ENCODE measurements at regions not wholly inside any gene's neighbourhood (a gene's known extent, or its start where the extent isn't known, plus 50 kb on each side); places are given as distances from the start of the nearest gene placed in this dataset.

DNA sequence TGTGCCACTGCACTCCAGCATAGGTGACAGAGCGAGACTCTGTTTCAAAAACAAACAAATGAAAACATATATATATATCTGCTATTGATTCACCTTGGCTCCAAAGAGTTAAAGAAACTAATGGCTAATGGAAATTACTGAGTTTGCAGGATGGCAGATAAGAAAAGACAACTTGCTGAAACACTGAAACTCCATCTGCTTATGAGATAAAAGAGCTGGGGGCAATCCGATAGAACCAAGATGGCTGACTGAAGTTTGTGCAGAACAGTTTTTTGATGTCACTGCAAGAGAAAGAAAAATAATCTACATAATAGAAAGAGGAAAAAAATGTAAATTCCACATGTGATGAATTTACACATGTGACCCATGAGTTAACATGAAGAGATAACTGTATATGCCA, 88.2 kb downstream of the LRATD1 start:
- H3K27me3 ChIP-seq (ENCODE audit: control insufficient read depth, insufficient read depth, low read length) = no peaks in the 10 kb centered on the region
- H3K4me2 ChIP-seq (ENCODE audit: low read length) = no peak overlapping the region
- no peaks in the 10 kb centered on the region for H3K4me1 ChIP-seq (ENCODE audit: control insufficient read depth, insufficient read depth, low read length)
- H3K4me3 ChIP-seq (ENCODE audit: low read length) = no peak overlapping the region
- H3K9ac ChIP-seq (ENCODE audit: low read depth, low read length) = no peak overlapping the region
- H3K36me3 ChIP-seq (ENCODE audit: insufficient read depth, low read length) = no peaks in the 10 kb centered on the region
- H3K9me3 ChIP-seq (replicated peaks; ENCODE audit: low read length) = no peaks in the 10 kb centered on the region

DNA sequence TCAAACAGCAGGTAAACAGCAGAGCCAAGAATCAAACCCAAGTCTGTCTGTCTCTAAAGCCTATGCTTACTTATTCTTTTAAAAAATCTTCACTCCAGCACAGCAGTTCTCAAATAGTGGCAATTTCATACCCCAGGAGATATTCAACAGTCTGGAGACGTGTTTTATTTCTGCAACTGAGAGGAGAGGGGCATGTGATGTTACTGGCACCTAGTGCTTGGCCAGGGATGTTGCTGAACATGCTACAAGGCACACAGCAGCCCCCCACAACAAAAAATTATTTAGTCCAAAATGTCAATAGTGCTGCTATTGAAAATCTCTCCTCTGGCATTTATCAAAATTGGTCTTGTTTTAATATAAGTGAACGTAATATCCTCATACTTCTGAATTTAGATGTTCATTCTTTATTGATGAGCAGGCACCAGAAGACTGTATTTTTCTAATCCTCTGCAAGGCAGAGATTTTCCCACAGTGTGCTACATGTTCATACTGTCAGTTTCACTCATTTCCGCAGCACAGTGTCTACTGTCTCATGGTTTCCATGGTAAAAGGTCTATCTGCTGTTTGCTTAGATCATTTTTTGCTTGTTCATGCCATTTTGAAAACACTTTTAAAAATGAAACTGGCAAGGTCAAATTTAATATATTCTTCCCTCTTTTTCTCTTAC, 90.5 kb downstream of the LRATD1 start:
- Histone ChIP-seq H3K36me3 (ENCODE audit: insufficient read depth, low read length) (no peaks in the 10 kb centered on the region), H3K9me3 (replicated peaks; ENCODE audit: low read length) (no peaks in the 10 kb centered on the region), H3K4me3 (ENCODE audit: low read length) (no peak overlapping the region), H3K4me2 (ENCODE audit: low read length) (no peak overlapping the region), H3K4me1 (ENCODE audit: control insufficient read depth, insufficient read depth, low read length) (no peaks in the 10 kb centered on the region), H3K27me3 (ENCODE audit: control insufficient read depth, insufficient read depth, low read length) (no peaks in the 10 kb centered on the region), H3K9ac (ENCODE audit: low read depth, low read length) (no peak overlapping the region)

DNA sequence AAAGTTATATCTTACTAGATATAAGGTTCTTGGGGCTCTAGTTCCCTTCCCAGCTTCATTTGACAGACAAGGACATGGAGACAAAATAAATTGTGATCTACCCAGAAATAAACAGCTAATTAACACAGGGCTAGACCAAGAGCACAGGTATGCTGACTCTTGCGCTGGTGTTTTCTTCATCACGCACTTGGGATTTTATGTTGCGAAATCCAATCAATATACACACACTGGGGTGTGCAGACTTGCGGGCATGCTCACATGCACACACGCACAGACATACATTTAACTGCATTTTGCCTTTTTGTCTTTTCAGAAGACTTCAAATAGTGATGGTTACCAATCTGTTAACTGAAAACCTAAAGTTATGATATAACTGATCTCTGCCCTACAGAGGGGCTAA, 91.2 kb downstream of the LRATD1 start:
- H3K27me3 ChIP-seq (ENCODE audit: control insufficient read depth, insufficient read depth, low read length) = no peaks in the 10 kb centered on the region
- H3K4me3 ChIP-seq (ENCODE audit: low read length) = no peak overlapping the region
- no peaks in the 10 kb centered on the region for H3K36me3 ChIP-seq (ENCODE audit: insufficient read depth, low read length)
- no peak overlapping the region for H3K4me2 ChIP-seq (ENCODE audit: low read length)
- no peaks in the 10 kb centered on the region for H3K4me1 ChIP-seq (ENCODE audit: control insufficient read depth, insufficient read depth, low read length)
- H3K9me3 ChIP-seq (replicated peaks; ENCODE audit: low read length) = no peaks in the 10 kb centered on the region
- H3K9ac ChIP-seq (ENCODE audit: low read depth, low read length) = no peak overlapping the region

DNA sequence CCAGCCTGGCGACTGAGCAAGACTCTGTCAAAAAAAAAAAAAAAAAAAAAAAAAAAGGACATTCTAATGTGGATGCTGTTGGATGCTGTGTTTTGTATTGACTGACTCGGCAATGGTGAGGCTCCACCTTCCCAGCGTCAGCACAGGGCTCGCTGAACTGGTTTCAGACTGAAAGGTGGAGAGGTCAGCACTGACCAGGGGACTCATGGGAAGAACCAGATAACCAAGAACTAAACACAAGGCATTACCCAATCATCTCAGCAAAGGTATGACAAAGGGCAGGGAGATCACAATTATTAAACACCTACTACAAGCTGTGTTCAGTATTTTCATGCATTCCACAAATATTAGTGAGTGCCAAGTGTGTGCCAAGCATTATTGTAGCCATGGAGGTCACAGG, 103.2 kb downstream of the LRATD1 start:
- H3K9me3 ChIP-seq (replicated peaks; ENCODE audit: low read length) = no peaks in the 10 kb centered on the region
- no peaks in the 10 kb centered on the region for H3K27me3 ChIP-seq (ENCODE audit: control insufficient read depth, insufficient read depth, low read length)
- H3K4me3 ChIP-seq (ENCODE audit: low read length) = no peak overlapping the region
- no peaks in the 10 kb centered on the region for H3K36me3 ChIP-seq (ENCODE audit: insufficient read depth, low read length)
- H3K4me1 ChIP-seq (ENCODE audit: control insufficient read depth, insufficient read depth, low read length) = no peaks in the 10 kb centered on the region
- no peak overlapping the region for H3K4me2 ChIP-seq (ENCODE audit: low read length)
- H3K9ac ChIP-seq (ENCODE audit: low read depth, low read length) = no peak overlapping the region

DNA sequence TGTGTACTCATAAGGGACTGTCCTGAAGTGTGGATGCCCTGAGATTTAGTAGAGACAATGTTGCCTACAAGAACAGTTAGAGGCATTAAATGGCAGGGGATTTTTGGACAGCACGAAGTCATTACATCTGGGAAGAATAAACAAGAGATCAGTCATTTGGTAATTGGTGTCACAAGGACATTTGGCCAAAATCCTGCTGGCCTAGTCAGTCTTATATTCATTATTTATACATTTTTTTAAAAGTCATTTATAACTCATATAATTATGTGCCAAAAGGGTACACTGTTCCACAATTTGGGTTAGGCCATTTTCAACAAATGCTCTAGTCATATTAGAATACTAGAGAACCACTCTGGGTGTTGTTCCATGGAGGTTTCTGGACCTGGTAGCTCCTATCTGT, 104.7 kb downstream of the LRATD1 start:
- Histone ChIP-seq H3K4me1 (ENCODE audit: control insufficient read depth, insufficient read depth, low read length) (no peaks in the 10 kb centered on the region), H3K9me3 (replicated peaks; ENCODE audit: low read length) (no peaks in the 10 kb centered on the region), H3K4me2 (ENCODE audit: low read length) (no peak overlapping the region), H3K9ac (ENCODE audit: low read depth, low read length) (no peak overlapping the region), H3K36me3 (ENCODE audit: insufficient read depth, low read length) (no peaks in the 10 kb centered on the region), H3K27me3 (ENCODE audit: control insufficient read depth, insufficient read depth, low read length) (peaks cover 4% of the 10 kb centered on the region), H3K4me3 (ENCODE audit: low read length) (no peak overlapping the region)

DNA sequence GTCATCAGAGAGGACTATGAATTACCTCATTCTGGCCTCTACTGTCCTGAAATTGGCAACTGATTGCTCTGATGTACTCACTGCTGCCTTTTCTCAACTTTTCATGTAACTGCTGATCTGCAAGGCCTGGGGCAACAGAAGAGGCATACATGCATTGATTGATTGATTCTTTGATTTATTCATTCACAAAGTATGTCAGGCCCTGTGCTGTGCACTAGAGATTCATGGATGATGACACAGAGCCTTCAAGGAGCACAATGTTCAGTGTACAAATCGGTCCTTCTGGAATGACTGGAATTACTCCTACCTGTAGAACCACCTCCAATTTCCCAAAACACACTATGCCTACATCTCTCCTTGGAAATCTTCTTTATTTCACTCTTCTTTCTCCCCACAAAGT, 111.3 kb downstream of the LRATD1 start:
- Histone ChIP-seq H3K4me1 (ENCODE audit: control insufficient read depth, insufficient read depth, low read length) (peaks cover 10% of the 10 kb centered on the region), H3K9ac (ENCODE audit: low read depth, low read length) (no peak overlapping the region), H3K4me2 (ENCODE audit: low read length) (no peak overlapping the region), H3K4me3 (ENCODE audit: low read length) (no peak overlapping the region), H3K9me3 (replicated peaks; ENCODE audit: low read length) (no peaks in the 10 kb centered on the region), H3K27me3 (ENCODE audit: control insufficient read depth, insufficient read depth, low read length) (peaks cover 4% of the 10 kb centered on the region), H3K36me3 (ENCODE audit: insufficient read depth, low read length) (no peaks in the 10 kb centered on the region)

DNA sequence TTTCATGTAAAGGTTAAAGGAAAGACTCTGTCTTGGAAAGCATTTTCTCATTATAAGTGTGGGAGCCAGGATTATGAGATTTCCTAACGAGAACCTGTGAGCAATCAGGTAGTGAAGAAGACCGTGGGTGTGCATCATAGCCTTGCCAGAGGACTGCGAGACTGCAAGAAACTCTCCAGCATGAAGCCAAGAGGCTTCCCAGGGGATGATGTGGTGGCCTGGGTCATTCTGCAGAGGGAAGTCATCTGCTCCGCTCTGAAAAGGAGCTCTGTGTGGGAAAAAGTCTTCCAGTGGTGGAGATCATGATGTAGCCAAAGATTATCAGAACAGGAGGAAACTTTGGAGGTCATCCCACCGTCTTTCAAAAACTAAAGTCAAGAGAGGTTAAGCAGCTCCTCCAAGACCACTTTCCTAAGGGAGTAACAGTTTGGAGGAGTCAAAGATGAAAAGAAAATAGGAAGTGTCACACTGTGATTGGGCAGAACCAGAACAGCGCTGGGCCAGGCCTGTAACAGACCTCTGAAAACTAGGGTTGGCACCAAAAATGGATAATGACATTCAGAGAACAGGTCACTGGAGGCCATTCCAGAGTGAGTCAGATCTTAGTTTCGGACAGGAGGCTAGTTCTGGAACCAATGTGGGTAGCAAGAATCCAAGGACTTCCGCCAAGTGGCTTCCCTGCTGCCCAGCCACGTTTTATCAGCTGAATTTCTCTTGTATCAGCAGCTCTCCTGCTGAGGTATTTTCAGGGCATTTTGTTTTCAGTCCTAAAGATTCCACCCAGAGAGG, 113.0 kb downstream of the LRATD1 start:
- Histone ChIP-seq H3K27me3 (ENCODE audit: control insufficient read depth, insufficient read depth, low read length) (peaks cover 4% of the 10 kb centered on the region), H3K4me2 (ENCODE audit: low read length) (no peak overlapping the region), H3K4me3 (ENCODE audit: low read length) (no peak overlapping the region), H3K4me1 (ENCODE audit: control insufficient read depth, insufficient read depth, low read length) (peaks cover 10% of the 10 kb centered on the region), H3K9ac (ENCODE audit: low read depth, low read length) (no peak overlapping the region), H3K9me3 (replicated peaks; ENCODE audit: low read length) (no peaks in the 10 kb centered on the region), H3K36me3 (ENCODE audit: insufficient read depth, low read length) (no peaks in the 10 kb centered on the region)

DNA sequence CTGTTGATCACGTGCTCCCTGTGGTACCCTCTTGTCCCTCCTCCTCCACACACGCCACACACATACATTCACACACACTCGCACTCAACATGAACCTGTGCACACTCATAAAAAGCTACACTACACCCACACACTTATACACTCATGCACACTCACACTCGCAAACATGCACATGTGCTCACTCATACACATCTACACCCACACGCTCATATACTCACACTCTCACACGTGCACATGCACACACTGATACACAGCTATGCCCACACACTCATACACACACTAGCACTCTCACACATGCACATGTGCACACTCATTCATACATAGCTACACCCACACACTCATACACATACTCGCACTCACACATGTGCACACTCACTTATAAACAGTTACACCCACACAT, 113.6 kb downstream of the LRATD1 start:
- H3K4me1 ChIP-seq (ENCODE audit: control insufficient read depth, insufficient read depth, low read length) = peaks cover 10% of the 10 kb centered on the region
- H3K4me3 ChIP-seq (ENCODE audit: low read length) = no peak overlapping the region
- H3K4me2 ChIP-seq (ENCODE audit: low read length) = no peak overlapping the region
- H3K9me3 ChIP-seq (replicated peaks; ENCODE audit: low read length) = no peaks in the 10 kb centered on the region
- no peak overlapping the region for H3K9ac ChIP-seq (ENCODE audit: low read depth, low read length)
- no peaks in the 10 kb centered on the region for H3K36me3 ChIP-seq (ENCODE audit: insufficient read depth, low read length)
- peaks cover 2% of the 10 kb centered on the region for H3K27me3 ChIP-seq (ENCODE audit: control insufficient read depth, insufficient read depth, low read length)

DNA sequence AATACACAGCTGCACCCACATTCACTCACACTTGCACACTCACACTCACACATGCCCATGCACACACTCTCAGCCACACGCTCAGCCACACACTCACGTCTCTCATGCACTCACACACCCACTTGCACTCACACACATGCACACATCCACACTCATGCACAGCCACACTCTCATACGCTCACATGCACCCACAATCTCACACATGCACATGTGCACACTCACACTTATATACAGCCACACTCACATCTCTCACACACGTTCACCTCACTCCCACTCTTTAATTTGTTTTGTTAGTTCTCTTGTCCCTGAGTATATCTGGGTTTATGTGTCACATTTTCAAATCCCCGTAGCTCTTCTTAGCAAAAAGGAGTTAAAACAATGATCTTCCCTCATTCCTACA, 114.9 kb downstream of the LRATD1 start:
- H3K36me3 ChIP-seq (ENCODE audit: insufficient read depth, low read length) = no peaks in the 10 kb centered on the region
- H3K4me3 ChIP-seq (ENCODE audit: low read length) = no peak overlapping the region
- no peaks in the 10 kb centered on the region for H3K27me3 ChIP-seq (ENCODE audit: control insufficient read depth, insufficient read depth, low read length)
- peaks cover 10% of the 10 kb centered on the region for H3K4me1 ChIP-seq (ENCODE audit: control insufficient read depth, insufficient read depth, low read length)
- H3K9me3 ChIP-seq (replicated peaks; ENCODE audit: low read length) = no peaks in the 10 kb centered on the region
- H3K9ac ChIP-seq (ENCODE audit: low read depth, low read length) = no peak overlapping the region
- no peak overlapping the region for H3K4me2 ChIP-seq (ENCODE audit: low read length)

DNA sequence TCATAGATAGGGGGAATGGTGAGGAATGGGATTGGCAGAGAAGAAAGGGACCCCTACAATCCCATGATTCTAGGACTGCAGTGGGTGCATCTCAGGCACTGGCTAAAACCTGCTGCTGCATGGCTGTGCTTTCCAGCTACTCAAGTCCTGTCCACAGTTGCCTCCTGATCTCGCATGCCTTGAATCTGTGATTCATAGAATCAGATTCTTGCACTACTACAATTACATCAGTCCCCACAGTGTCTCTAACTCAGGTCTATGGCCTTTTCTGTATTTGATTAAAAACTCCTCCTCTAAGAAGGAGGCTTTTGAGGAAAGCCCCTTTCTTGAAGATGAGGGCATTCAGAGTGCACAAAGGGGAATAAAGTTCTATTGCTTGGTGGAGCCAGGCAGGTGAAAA, 117.4 kb downstream of the LRATD1 start:
- H3K4me1 ChIP-seq (ENCODE audit: control insufficient read depth, insufficient read depth, low read length) = peaks cover 10% of the 10 kb centered on the region
- no peak overlapping the region for H3K9ac ChIP-seq (ENCODE audit: low read depth, low read length)
- no peak overlapping the region for H3K4me2 ChIP-seq (ENCODE audit: low read length)
- no peak overlapping the region for H3K4me3 ChIP-seq (ENCODE audit: low read length)
- no peaks in the 10 kb centered on the region for H3K27me3 ChIP-seq (ENCODE audit: control insufficient read depth, insufficient read depth, low read length)
- no peaks in the 10 kb centered on the region for H3K36me3 ChIP-seq (ENCODE audit: insufficient read depth, low read length)
- no peaks in the 10 kb centered on the region for H3K9me3 ChIP-seq (replicated peaks; ENCODE audit: low read length)

DNA sequence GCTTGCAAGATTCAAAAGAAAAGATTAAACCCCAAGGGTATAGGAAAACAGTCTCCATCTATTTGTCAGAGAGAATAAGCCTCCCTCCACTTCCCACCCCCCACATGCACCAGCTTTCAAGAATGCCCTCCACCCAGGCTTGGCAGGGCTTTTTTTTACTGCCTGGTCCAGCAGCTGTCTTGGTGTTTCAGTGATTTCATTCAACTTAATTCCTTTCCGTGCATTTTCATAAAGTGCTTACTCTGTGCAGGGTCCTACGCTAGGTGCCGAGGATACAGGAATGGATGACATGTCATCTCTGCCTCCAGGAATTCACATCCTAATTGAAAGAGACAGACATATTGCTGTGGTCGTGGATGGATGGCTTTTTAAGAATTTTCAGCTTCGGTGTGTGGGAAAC, 117.9 kb downstream of the LRATD1 start:
- Histone ChIP-seq H3K9ac (ENCODE audit: low read depth, low read length) (no peak overlapping the region), H3K4me1 (ENCODE audit: control insufficient read depth, insufficient read depth, low read length) (peaks cover 8% of the 10 kb centered on the region), H3K4me2 (ENCODE audit: low read length) (no peak overlapping the region), H3K4me3 (ENCODE audit: low read length) (no peak overlapping the region), H3K27me3 (ENCODE audit: control insufficient read depth, insufficient read depth, low read length) (no peaks in the 10 kb centered on the region), H3K36me3 (ENCODE audit: insufficient read depth, low read length) (no peaks in the 10 kb centered on the region), H3K9me3 (replicated peaks; ENCODE audit: low read length) (no peaks in the 10 kb centered on the region)

DNA sequence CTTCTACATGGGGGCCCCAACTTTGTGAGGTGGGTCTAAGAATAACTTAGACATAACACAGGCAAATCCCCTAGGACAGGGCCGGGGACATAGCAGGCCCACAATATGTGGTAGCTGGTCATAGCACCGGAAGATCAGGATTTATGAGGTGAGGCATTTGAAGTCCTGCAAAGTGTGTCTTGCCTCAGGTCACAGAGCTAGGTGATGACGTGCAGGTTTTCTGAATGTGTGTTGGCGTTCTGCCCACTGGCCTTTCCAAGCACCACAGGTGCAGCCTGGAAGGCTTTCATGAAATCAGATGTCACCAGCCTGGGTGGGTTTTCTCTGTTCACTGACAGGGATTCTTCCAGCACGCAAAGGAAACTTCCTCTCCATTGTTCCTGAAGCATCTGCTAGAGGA, 119.1 kb downstream of the LRATD1 start:
- H3K27me3 ChIP-seq (ENCODE audit: control insufficient read depth, insufficient read depth, low read length) = no peaks in the 10 kb centered on the region
- H3K9me3 ChIP-seq (replicated peaks; ENCODE audit: low read length) = no peaks in the 10 kb centered on the region
- peaks cover 11% of the 10 kb centered on the region for H3K4me1 ChIP-seq (ENCODE audit: control insufficient read depth, insufficient read depth, low read length)
- H3K36me3 ChIP-seq (ENCODE audit: insufficient read depth, low read length) = no peaks in the 10 kb centered on the region
- no peak overlapping the region for H3K4me3 ChIP-seq (ENCODE audit: low read length)
- H3K9ac ChIP-seq (ENCODE audit: low read depth, low read length) = no peak overlapping the region
- no peak overlapping the region for H3K4me2 ChIP-seq (ENCODE audit: low read length)
